ENCODE measurements at regions not wholly inside any gene's neighbourhood (a gene's known extent, or its start where the extent isn't known, plus 50 kb on each side); places are given as distances from the start of the nearest gene placed in this dataset.
"Not testable (repeated sequence)": the region's sequence is repeated elsewhere in the genome, so short reads cannot be mapped to it uniquely, and the experiment has no call there.

- no peak for DNase-seq (ENCODE audit: low read depth)
Observed at GRCh38 chr3:64805248-64805647, 117.4 kb upstream of the ADAMTS9 start.

GRCh38 chr3:64803469-64803868 lies 115.7 kb upstream of the ADAMTS9 start:
- DNase-seq (ENCODE audit: low read depth) = no peak

- DNase-seq (ENCODE audit: low read depth) = no peak
Observed at GRCh38 chr3:64802460-64802859, 114.7 kb upstream of the ADAMTS9 start.

- no peak for DNase-seq (ENCODE audit: low read depth)
Observed at GRCh38 chr3:64801856-64802255, 114.1 kb upstream of the ADAMTS9 start.

- DNase-seq (ENCODE audit: low read depth) = no peak
Observed at GRCh38 chr3:64799606-64800005, 111.8 kb upstream of the ADAMTS9 start.

DNA sequence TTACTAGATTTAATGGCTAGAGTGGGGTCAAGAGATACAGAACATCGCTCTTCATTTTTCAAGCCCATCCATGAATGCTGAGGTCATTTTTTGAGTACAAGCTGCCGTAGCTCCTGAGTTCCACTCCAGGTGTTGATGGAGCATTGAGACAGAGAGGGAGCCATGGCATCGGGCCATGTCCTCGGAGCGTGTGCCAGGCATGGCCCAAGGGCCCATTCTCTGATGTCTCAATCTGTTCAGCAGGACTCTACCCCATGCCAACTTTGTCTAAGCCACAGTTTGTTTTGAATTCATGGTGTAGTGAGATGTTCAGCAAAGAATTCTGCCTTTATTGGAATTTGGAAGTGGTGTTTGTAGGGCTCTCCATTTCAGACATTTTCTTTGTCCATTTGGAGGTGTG lies 110.5 kb upstream of the ADAMTS9 start:
- no peak for DNase-seq (ENCODE audit: low read depth)

DNA sequence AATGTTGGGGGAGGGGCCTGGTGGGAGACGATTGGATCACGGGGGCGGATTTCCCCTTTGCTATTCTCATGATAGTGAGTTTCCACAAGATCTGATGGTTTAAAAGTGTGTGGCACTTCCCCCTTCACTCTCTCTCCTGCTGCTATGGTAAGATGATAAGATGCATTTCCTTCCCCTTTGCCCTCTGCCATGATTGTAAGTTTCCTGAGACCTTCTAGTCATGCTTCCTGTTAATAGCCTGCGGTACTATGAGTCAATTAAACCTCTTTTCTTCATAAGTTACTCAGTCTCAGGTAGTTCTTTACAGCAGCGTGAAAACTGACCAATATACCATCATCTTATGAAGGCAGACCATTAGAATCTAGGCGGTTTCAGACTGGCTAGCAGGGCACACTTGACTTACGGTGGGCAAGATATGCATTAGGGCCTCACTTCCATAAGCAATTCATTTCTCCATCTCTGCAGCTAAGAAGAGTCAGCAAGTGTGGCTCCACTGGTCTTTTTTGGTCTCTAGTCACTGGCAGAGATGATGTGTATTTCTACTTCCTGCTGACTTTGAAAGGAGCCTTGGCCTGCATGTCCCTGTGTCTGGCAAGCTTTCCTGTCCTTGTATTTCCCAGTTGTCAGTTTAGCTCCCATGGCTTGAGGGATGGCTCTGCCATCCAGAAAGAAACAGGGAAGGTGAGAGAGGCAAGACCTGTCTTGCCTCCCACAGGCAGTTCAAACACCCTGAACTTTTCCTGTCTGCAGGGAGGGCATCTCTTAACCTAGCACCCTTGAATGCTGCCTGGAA lies 109.0 kb upstream of the ADAMTS9 start:
- DNase-seq (ENCODE audit: low read depth) = no peak

- no peak for DNase-seq (ENCODE audit: low read depth)
Observed at GRCh38 chr3:64792445-64792844, 104.6 kb upstream of the ADAMTS9 start.

DNA sequence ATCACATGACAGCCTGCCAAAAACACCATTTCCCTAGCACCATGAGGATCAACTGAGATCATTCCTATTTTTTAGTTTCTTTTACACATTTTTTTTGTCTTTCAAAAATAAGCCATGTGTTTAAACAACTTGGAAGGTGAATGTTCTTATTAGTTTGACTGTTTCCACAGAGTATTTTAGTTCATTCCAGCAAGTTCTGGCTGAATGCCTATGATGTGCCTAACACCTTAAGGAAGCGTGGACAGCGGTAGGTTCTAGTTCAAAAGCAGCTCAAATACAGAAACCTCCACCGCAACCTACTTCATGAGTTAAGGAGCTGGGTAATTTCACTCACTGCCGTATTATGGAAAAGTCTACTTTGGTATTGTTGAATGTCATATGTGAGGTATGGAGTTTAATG lies 101.3 kb upstream of the ADAMTS9 start:
- DNase-seq (ENCODE audit: low read depth) = no peak

DNA sequence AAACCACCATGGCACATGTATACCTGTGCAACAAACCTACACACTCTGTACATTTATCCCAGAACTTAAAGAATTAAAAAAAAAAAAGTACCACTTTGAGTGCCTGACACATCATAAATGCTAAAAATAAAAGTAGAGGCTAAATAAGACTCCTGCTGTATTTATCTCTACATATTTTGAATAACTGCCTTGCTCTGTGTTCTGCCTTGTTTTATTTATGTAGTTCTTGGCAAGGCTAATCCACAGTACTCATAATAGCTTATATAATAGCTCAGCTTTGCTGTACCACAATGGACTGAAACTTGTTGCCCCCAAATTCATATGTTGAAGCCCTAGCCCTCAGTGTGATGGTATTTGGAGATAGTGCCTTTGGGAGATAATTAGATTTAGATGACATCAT lies 95.4 kb upstream of the ADAMTS9 start:
- no peak for DNase-seq (ENCODE audit: low read depth)

- not testable (repeated sequence) for DNase-seq (ENCODE audit: low read depth)
Observed at GRCh38 chr3:64780923-64781322, 93.1 kb upstream of the ADAMTS9 start.

DNA sequence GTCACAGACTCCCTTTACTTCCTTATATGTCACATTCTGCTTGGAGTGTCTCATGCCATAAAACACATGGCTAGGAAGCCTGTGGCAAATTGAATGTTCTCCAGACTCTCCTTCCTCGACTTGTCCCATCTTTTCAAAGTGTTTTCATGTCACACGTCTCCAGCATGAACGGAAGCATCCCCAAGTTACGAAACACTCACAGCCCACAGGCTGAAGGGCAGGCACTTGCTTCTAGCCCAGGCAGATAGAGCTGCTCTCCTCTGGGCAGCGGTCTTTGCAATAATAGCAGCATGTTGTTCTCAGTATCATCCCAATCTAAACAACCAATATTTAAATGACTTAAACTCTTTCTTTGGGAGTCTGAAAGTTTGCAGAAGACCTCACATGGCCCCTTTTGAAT lies 85.3 kb upstream of the ADAMTS9 start:
- DNase-seq (ENCODE audit: low read depth) = no peak

- DNase-seq (ENCODE audit: low read depth) = no peak
Observed at GRCh38 chr3:64766440-64766839, 78.6 kb upstream of the ADAMTS9 start.

DNA sequence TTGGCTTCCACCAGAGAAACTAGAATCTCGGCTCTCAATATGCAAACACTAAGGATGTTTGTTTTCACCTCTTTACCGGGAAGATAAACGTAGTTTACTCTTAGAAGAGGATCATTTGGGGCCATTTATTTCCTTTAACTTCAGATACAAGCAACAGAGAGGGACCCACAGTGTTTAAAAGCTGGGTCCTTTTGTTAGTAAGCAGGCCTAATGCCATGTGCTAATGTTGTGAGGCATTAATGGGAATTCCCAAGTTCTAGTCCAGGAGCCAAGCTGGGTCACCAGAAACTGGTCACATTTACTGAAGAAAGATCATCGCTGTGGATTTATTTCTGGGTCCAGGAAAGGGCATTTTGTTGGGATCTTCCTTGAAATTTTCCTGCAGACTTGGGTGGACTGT lies 78.1 kb upstream of the ADAMTS9 start:
- DNase-seq (ENCODE audit: low read depth) = no peak

- no peak for DNase-seq (ENCODE audit: low read depth)
Observed at GRCh38 chr3:64764386-64764929, 76.7 kb upstream of the ADAMTS9 start.

- DNase-seq (ENCODE audit: low read depth) = no peak
Observed at GRCh38 chr3:64763980-64764379, 76.2 kb upstream of the ADAMTS9 start.

- no peak for DNase-seq (ENCODE audit: low read depth)
Observed at GRCh38 chr3:64761729-64762128, 73.9 kb upstream of the ADAMTS9 start.

GRCh38 chr3:64760258-64760657 lies 72.5 kb upstream of the ADAMTS9 start:
- DNase-seq (ENCODE audit: low read depth) = no peak

DNA sequence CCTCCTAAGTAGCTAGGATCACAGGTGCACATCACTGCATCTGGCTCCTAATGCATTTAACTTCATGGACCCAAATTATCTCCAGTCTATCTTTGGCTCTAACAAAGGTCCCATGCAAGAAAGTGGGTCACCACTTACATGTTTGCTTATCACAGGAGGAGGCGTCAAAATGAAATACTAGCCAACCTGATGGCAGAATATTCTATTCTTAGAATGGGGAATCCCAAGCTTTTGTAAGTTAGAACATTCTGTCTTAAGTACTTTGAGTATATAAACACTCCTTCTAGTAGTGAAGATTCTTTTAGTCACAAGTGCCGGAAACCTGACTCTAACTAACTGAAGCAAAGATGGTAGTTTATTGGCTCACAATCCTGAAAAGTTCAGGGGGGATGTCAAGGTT lies 72.0 kb upstream of the ADAMTS9 start:
- no peak for DNase-seq (ENCODE audit: low read depth)

GRCh38 chr3:64756398-64756986 lies 68.7 kb upstream of the ADAMTS9 start:
- DNase-seq (ENCODE audit: low read depth) = no peak

- no peak for DNase-seq (ENCODE audit: low read depth)
Observed at GRCh38 chr3:64748244-64748904, 60.6 kb upstream of the ADAMTS9 start.

DNA sequence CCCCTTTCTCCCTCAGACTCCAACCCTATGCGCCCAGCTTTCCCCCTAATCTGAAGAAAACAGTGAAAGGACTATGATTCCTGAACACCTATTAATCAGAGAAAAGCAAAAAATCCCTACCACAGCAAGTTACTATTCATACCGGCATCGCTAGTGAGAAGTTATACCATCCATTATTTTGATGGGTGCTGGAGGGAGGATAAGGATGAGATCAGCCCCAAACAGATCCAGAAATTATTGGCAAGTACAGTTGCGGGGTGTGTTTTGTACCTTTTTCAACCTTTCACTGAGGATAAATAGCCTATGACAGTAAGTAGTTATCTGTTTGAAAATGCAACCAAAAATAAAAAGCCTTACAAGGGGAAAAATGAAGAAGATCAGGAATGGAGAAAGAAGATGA lies 59.9 kb upstream of the ADAMTS9 start:
- no peak for DNase-seq (ENCODE audit: low read depth)

GRCh38 chr3:64743887-64744243 lies 56.1 kb upstream of the ADAMTS9 start:
- no peak for DNase-seq (ENCODE audit: low read depth)
